Body of pancreas (tissue), 4 donors: ENCODE measurements at regions not wholly inside any gene's neighbourhood (a gene's known extent, or its start where the extent isn't known, plus 50 kb on each side); places are given as distances from the start of the nearest gene placed in this dataset.

Source experiments
- CTCF ChIP-seq, 7 experiments: fragments of 450-650 bp in 4 of 7; fragments of 200-600 bp in 3 of 7; sonication (generic) in 3 of 7; IDR thresholded peaks; one replicate each; pipeline ENCODE4 v1.5.1; 2016 to 2019; ENCODE audit warnings: antibody characterized with exemption in 7 of 7
- POLR2A ChIP-seq, 3 donors: fragments of 450-650 bp; IDR thresholded peaks; one replicate each; pipeline ENCODE4 v1.6.1; 2016; ENCODE audit warnings: antibody characterized with exemption in 3 of 3, mild to moderate bottlenecking in 2 of 3

GRCh38 chr16:87085441-87085840 lies 231.8 kb downstream of the C16orf95 start:
- TF ChIP-seq POLR2A (IDR thresholded peaks at IDR 0.05) = no peak
- TF ChIP-seq CTCF (IDR thresholded peaks at IDR 0.05) = no peak
